K562 (cell line): ENCODE measurements at regions not wholly inside any gene's neighbourhood (a gene's known extent, or its start where the extent isn't known, plus 50 kb on each side); places are given as distances from the start of the nearest gene placed in this dataset.

Experiments used
- E2F1 ChIP-seq: sonication (generic); formaldehyde crosslinking; IDR thresholded peaks from 2 replicates; pipeline ENCODE4 v1.8.1; 2023; ENCODE audit warnings: mild to moderate bottlenecking, missing genetic modification reagents, moderate library complexity
- FOSL1 ChIP-seq: fragments of 200-800 bp; sonication (Bioruptor generic); conservative IDR thresholded peaks from 2 replicates; pipeline ENCODE4 v1.6.1; 2016; ENCODE audit warnings: missing genetic modification characterization, missing compliant biosample characterization
- FOXP1 ChIP-seq: sonication (generic); formaldehyde crosslinking; IDR thresholded peaks from 2 replicates; pipeline ENCODE4 v1.8.0; 2022; ENCODE audit warnings: mild to moderate bottlenecking, missing genetic modification reagents
- TBL1XR1 ChIP-seq, 2 experiments: IDR thresholded peaks; 2 replicates each; pipeline ENCODE4 v1.6.1; 2012; ENCODE audit warnings: improper control_type of control experiment in 2 of 2, low read length in 2 of 2, mild to moderate bottlenecking in 1 of 2
- ZKSCAN8 ChIP-seq: fragments of 200-800 bp; sonication (Bioruptor generic); IDR thresholded peaks from 2 replicates; pipeline ENCODE4 v1.6.1; 2016; ENCODE audit warnings: missing genetic modification characterization, missing compliant biosample characterization
- ZNF518B ChIP-seq: fragments of 250-450 bp; sonication (Bioruptor Pico); IDR thresholded peaks from 2 replicates; pipeline ENCODE4 v1.5.0; 2021; ENCODE audit warnings: mild to moderate bottlenecking, moderate library complexity
- TF ChIP-seq, protein P1 (sequence below): fragments of 250-450 bp; sonication (Bioruptor Pico); IDR thresholded peaks from 2 replicates; pipeline ENCODE4 v1.8.0; 2022; ENCODE audit warnings: inconsistent platforms, mild to moderate bottlenecking, moderate library complexity, borderline replicate concordance
- TF ChIP-seq, protein P2 (sequence below): fragments of 250-450 bp; sonication (Bioruptor Pico); IDR thresholded peaks from 2 replicates; pipeline ENCODE4 v1.6.1; 2021; ENCODE audit warnings: mild to moderate bottlenecking
- TF ChIP-seq, protein P3 (sequence below): sonication (generic); formaldehyde crosslinking; IDR thresholded peaks from 2 replicates; pipeline ENCODE4 v1.5.0; 2020; ENCODE audit warnings: missing genetic modification reagents

- no peak for TF ChIP-seq ZNF518B (CRISPR knock-in tag)
- TF ChIP-seq E2F1 (CRISPR knock-in tag) = no peak
- no peak for TF ChIP-seq FOXP1
- TF ChIP-seq ZKSCAN8 (CRISPR knock-in tag) = no peak
- TF ChIP-seq, protein P1, sequence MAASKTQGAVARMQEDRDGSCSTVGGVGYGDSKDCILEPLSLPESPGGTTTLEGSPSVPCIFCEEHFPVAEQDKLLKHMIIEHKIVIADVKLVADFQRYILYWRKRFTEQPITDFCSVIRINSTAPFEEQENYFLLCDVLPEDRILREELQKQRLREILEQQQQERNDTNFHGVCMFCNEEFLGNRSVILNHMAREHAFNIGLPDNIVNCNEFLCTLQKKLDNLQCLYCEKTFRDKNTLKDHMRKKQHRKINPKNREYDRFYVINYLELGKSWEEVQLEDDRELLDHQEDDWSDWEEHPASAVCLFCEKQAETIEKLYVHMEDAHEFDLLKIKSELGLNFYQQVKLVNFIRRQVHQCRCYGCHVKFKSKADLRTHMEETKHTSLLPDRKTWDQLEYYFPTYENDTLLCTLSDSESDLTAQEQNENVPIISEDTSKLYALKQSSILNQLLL (CRISPR knock-in tag) = no peak
- TF ChIP-seq TBL1XR1 (IDR thresholded peaks at IDR 0.05; ENCODE audit: low read length in 2 of 2) = no peak
- no peak for TF ChIP-seq FOSL1
- TF ChIP-seq, protein P2, sequence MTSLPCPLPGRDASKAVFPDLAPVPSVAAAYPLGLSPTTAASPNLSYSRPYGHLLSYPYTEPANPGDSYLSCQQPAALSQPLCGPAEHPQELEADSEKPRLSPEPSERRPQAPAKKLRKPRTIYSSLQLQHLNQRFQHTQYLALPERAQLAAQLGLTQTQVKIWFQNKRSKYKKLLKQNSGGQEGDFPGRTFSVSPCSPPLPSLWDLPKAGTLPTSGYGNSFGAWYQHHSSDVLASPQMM (CRISPR knock-in tag) = no peak
- TF ChIP-seq, protein P3, sequence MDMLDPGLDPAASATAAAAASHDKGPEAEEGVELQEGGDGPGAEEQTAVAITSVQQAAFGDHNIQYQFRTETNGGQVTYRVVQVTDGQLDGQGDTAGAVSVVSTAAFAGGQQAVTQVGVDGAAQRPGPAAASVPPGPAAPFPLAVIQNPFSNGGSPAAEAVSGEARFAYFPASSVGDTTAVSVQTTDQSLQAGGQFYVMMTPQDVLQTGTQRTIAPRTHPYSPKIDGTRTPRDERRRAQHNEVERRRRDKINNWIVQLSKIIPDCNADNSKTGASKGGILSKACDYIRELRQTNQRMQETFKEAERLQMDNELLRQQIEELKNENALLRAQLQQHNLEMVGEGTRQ (CRISPR knock-in tag) = no peak
These were observed 468.1 kb downstream of the CD83 start (continued) for GRCh38 chr6:14585689-14586088.
